Lung (tissue), 11 donors: ENCODE measurements at regions not wholly inside any gene's neighbourhood (a gene's known extent, or its start where the extent isn't known, plus 50 kb on each side); places are given as distances from the start of the nearest gene placed in this dataset.
"Not testable (repeated sequence)": the region's sequence is repeated elsewhere in the genome, so short reads cannot be mapped to it uniquely, and the experiment has no call there.

ENCODE experiments used
- ATAC-seq: fragments of 200-7000 bp; cut with Tn5 transposase; one replicate; pipeline ENCODE4 v1.9.1; 2020; ENCODE audit warnings: moderate number of reproducible peaks; ENCODE audit not compliant: insufficient read depth, low FRiP score
- DNase-seq, 3 donors: peaks; one replicate each; pipeline ENCODE4 v3.0.0-alpha.2; 2013 to 2017
- H3K27ac ChIP-seq, 2 donors: one replicate each; pipeline ENCODE4 v1.5.1; 2013; ENCODE audit warnings: mild to moderate bottlenecking in 2 of 2, moderate library complexity in 2 of 2, control low read depth in 1 of 2, inconsistent platforms in 1 of 2, low read depth in 1 of 2, low read length in 1 of 2
- H3K27me3 ChIP-seq, 3 donors: one replicate each; pipeline ENCODE4 v1.5.1; 2013; ENCODE audit warnings: low read length in 2 of 3; ENCODE audit not compliant: control insufficient read depth in 3 of 3, insufficient read depth in 3 of 3
- H3K36me3 ChIP-seq, 4 donors: one replicate each; pipeline ENCODE4 v1.5.1; 2013; ENCODE audit warnings: low read length in 4 of 4, mild to moderate bottlenecking in 1 of 4, moderate library complexity in 1 of 4; ENCODE audit not compliant: control insufficient read depth in 4 of 4, insufficient read depth in 4 of 4
- H3K4me1 ChIP-seq, 5 donors: one replicate each; pipeline ENCODE4 v1.5.1; 2013; ENCODE audit warnings: low read length in 5 of 5, mild to moderate bottlenecking in 2 of 5, moderate library complexity in 1 of 5; ENCODE audit not compliant: control insufficient read depth in 5 of 5, insufficient read depth in 5 of 5
- H3K4me3 ChIP-seq: one replicate; pipeline ENCODE4 v1.5.1; 2013; ENCODE audit warnings: mild to moderate bottlenecking, control low read depth, moderate library complexity
- H3K9ac ChIP-seq, 2 donors: one replicate each; pipeline ENCODE4 v1.5.1; 2013; ENCODE audit warnings: low read length in 2 of 2, control low read depth in 1 of 2; ENCODE audit not compliant: insufficient read depth in 1 of 2
- H3K9me3 ChIP-seq, 4 donors: one replicate each; pipeline ENCODE4 v1.5.1; 2013; ENCODE audit warnings: low read length in 3 of 4, mild to moderate bottlenecking in 1 of 4, moderate library complexity in 1 of 4; ENCODE audit not compliant: control insufficient read depth in 4 of 4, insufficient read depth in 3 of 4
- WGBS, 2 donors: extraction: QIAGEN DNeasy Blood & Tissue Kit; methylation state at CpG; one replicate each; pipeline ENCODE4 v1.1.7; 2013; 5-methylcytosine and 5-hydroxymethylcytosine counted together
- TF ChIP-seq, protein P1 (sequence below): IDR thresholded peaks from 2 replicates; pipeline ENCODE4 v1.5.1; 2012; ENCODE audit warnings: mild to moderate bottlenecking; ENCODE audit errors: control extremely low read depth, extremely low read depth
- donor health status: control.
- donor health status: control.
- donor health status: Bipolar disorder and iron deficiency.
- donor health status: healthy.
- donor health status: DM: yes; HTN: yes; CAD: no.

DNA sequence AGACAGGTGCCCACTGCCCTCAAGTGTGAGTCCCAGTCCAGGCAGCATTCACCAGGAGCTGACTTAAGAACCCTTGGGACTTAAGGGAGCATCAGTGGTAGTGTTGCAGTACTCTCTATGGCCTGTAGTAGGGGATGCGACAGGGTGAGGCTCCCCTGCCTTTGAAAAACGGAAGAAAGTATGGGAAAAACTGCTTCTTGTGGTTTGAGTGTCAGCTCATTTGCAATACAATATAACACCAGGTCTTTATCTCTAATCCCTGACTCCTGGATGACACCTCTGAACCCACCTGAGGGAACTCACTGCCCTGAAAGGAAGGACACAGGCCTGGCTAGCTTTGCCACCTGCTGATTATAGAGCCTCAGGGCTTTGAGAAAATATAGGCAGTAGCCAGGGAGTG lies 176.0 kb downstream of the SMARCA1 start:
- Histone ChIP-seq H3K4me1 (no peaks in the 10 kb centered on the region), H3K9me3 (peaks cover 0 to 2% (median under 1%) of the 10 kb centered on the region in 4 donors), H3K4me3 (no peak overlapping the region), H3K36me3 (no peaks in the 10 kb centered on the region), H3K9ac (no peak overlapping the region), H3K27ac (no peak overlapping the region), H3K27me3 (no peaks in the 10 kb centered on the region)
- DNase-seq: no peak
- ATAC-seq: no peak
- 50 to 89% methylated on average over 2 of the region's 2 CpGs for WGBS, 2 donors
- TF ChIP-seq, protein P1, sequence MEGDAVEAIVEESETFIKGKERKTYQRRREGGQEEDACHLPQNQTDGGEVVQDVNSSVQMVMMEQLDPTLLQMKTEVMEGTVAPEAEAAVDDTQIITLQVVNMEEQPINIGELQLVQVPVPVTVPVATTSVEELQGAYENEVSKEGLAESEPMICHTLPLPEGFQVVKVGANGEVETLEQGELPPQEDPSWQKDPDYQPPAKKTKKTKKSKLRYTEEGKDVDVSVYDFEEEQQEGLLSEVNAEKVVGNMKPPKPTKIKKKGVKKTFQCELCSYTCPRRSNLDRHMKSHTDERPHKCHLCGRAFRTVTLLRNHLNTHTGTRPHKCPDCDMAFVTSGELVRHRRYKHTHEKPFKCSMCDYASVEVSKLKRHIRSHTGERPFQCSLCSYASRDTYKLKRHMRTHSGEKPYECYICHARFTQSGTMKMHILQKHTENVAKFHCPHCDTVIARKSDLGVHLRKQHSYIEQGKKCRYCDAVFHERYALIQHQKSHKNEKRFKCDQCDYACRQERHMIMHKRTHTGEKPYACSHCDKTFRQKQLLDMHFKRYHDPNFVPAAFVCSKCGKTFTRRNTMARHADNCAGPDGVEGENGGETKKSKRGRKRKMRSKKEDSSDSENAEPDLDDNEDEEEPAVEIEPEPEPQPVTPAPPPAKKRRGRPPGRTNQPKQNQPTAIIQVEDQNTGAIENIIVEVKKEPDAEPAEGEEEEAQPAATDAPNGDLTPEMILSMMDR: no peak

DNA sequence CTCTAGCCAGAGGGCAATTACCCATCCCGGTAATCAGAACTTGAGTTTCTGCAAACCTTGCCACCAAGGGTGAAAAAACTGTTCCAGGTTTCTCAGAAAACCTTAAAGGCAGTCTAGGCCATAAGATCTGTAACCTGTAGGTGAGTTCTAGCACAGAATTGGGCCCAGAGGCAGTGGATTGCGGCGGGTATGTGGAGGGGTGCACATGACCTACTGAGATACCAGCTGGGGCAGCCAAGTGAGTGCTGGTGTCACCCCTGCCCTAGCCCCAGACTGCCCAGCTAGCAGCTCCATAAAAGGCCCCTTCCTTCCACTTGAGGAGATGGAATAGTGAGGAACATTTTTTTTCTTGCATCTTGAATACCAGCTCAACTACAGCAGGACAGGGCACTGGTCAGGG lies 176.7 kb downstream of the SMARCA1 start:
- 67 to 68% methylated on average over 3 of the region's 3 CpGs for WGBS, 2 donors
- no peak overlapping the region for H3K27ac ChIP-seq
- no peaks in the 10 kb centered on the region for H3K36me3 ChIP-seq
- peaks cover 0 to 2% (median under 1%) of the 10 kb centered on the region in 4 donors for H3K9me3 ChIP-seq
- ATAC-seq (no peak), DNase-seq (no peak)
- H3K4me3 ChIP-seq: no peak overlapping the region
- TF ChIP-seq, protein P1: no peak
- H3K27me3 ChIP-seq: no peaks in the 10 kb centered on the region
- no peak overlapping the region for H3K9ac ChIP-seq
- H3K4me1 ChIP-seq: no peaks in the 10 kb centered on the region

DNA sequence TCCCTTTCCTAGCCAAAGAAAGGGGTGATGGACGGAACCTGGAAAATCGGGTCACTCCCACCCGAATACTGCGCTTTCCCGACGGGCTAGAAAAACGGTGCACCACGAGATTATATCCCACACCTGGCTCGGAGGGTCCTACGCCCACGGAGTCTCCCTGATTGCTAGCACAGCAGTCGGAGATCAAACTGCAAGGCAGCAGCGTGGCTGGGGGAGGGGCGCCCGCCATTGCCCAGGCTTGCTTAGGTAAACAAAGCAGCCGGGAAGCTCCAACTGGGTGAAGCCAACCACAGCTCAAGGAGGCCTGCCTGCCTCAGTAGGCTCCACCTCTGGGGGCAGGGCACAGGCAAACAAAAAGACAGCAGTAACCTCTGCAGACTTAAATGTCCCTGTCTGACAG lies 186.0 kb downstream of the SMARCA1 start:
- 67 to 83% methylated on average over 15 to 16 of the region's 16 CpGs for WGBS, 2 donors
- not testable (repeated sequence) for H3K4me1 ChIP-seq, H3K27me3 ChIP-seq, DNase-seq, H3K9me3 ChIP-seq, H3K4me3 ChIP-seq, H3K9ac ChIP-seq, ATAC-seq, H3K36me3 ChIP-seq, H3K27ac ChIP-seq

DNA sequence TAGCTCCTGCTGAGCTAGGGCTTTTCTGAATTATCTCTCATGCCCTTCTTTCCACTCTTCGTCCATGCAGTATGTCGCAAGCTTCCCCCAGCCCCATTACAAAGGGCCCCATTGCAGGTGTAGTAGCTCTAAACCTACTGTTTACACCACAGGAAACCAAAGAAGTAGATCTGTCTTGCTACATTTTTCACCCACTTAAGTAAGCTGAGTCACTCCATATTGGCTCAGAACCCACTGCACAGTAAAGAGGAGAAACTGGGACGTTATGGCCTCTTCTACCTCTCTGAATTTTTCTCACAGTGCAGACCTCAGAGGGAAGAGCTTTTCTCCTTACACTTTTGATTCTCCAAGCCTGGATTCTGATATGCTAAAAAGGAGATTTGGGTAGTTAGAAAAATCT lies 200.2 kb downstream of the SMARCA1 start:
- Histone ChIP-seq H3K9ac (no peak overlapping the region), H3K27me3 (no peaks in the 10 kb centered on the region), H3K9me3 (peaks cover 0 to 2% (median 0%) of the 10 kb centered on the region in 4 donors), H3K4me3 (no peak overlapping the region), H3K4me1 (no peaks in the 10 kb centered on the region), H3K36me3 (no peaks in the 10 kb centered on the region), H3K27ac (no peak overlapping the region)
- TF ChIP-seq, protein P1: no peak
- ATAC-seq (no peak), DNase-seq (no peak)
- 37 to 43% methylated on average over 3 of the region's 3 CpGs for WGBS, 2 donors
